GM12873 (cell line): ENCODE measurements at regions not wholly inside any gene's neighbourhood (a gene's known extent, or its start where the extent isn't known, plus 50 kb on each side); places are given as distances from the start of the nearest gene placed in this dataset.

Source experiments
- CTCF ChIP-seq: IDR thresholded peaks from 2 replicates; pipeline ENCODE4 v1.5.1; 2012; ENCODE audit warnings: low read depth, mild to moderate bottlenecking, moderate library complexity, low read length, control low read depth; ENCODE audit not compliant: insufficient read depth; ENCODE audit errors: missing control alignments

GRCh38 chr14:96962337-96962736, 165.2 kb downstream of the VRK1 start:
- no peak for TF ChIP-seq CTCF

- no peak for TF ChIP-seq CTCF
These were observed 167.7 kb downstream of the VRK1 start for GRCh38 chr14:96964726-96965415.

- no peak for TF ChIP-seq CTCF
These were observed 168.9 kb downstream of the VRK1 start for GRCh38 chr14:96965885-96966595.

- no peak for TF ChIP-seq CTCF
These were observed 177.9 kb downstream of the VRK1 start for GRCh38 chr14:96975116-96975515.

- no peak for TF ChIP-seq CTCF
These were observed 181.5 kb downstream of the VRK1 start for GRCh38 chr14:96978525-96979272.

GRCh38 chr14:96979611-96980074, 182.5 kb downstream of the VRK1 start:
- TF ChIP-seq CTCF, result no peak

GRCh38 chr14:96980835-96981234, 183.7 kb downstream of the VRK1 start:
- no peak for TF ChIP-seq CTCF
